Adrenal gland (tissue), 9 donors: ENCODE measurements at regions not wholly inside any gene's neighbourhood (a gene's known extent, or its start where the extent isn't known, plus 50 kb on each side); places are given as distances from the start of the nearest gene placed in this dataset.
"Not testable (repeated sequence)": the region's sequence is repeated elsewhere in the genome, so short reads cannot be mapped to it uniquely, and the experiment has no call there.

Source experiments
- DNase-seq, 7 donors: peaks; one replicate each; pipeline ENCODE4 v3.0.0-alpha.2; 2019 to 2020
- H3K27ac ChIP-seq, 5 donors: fragments of 200-600 bp; sonication (generic) in 4 of 5; 1 replicate in 3 of 5; 2 replicates in 2 of 5; pipeline versions ENCODE4 v1.5.1 to v1.8.0; 2016 to 2020; ENCODE audit warnings: mild to moderate bottlenecking in 1 of 5
- H3K27me3 ChIP-seq: fragments of 200-600 bp; 2 replicates; pipeline ENCODE4 v1.8.0; 2021
- H3K36me3 ChIP-seq, 2 donors: fragments of 200-600 bp; replicated peaks in 1 of 2; 1 replicate in 1 of 2; 2 replicates in 1 of 2; pipeline versions ENCODE4 v1.5.1 to v1.8.0; 2018 to 2022
- H3K4me1 ChIP-seq, 2 donors: fragments of 200-600 bp; replicated peaks in 1 of 2; 1 replicate in 1 of 2; 2 replicates in 1 of 2; pipeline versions ENCODE4 v1.5.1 to v1.8.0; 2018 to 2021
- H3K4me3 ChIP-seq, 4 donors: fragments of 200-600 bp; sonication (generic) in 3 of 4; one replicate each; pipeline ENCODE4 v1.5.1; 2016 to 2018
- H3K9me3 ChIP-seq, 3 donors: fragments of 200-600 bp; sonication (generic) in 1 of 3; replicated peaks in 1 of 3; 1 replicate in 2 of 3; 2 replicates in 1 of 3; pipeline versions ENCODE4 v1.5.1 to v1.8.0; 2016 to 2021
- POLR2A ChIP-seq, 2 donors: fragments of 450-650 bp; IDR thresholded peaks; one replicate each; pipeline ENCODE4 v1.6.1; 2017; ENCODE audit warnings: antibody characterized with exemption in 2 of 2, mild to moderate bottlenecking in 2 of 2, moderate library complexity in 1 of 2
- WGBS, 4 donors: extraction: QIAGEN DNeasy Blood & Tissue Kit in 2 of 4; methylation state at CpG; one replicate each; pipeline versions ENCODE4 v1.1.5 to v1.1.7; 2013 to 2017; 5-methylcytosine and 5-hydroxymethylcytosine counted together
- intact Hi-C, 2 donors: fragments of 100-400 bp; cut with DNase I; formaldehyde crosslinking; loops; one replicate each; pipeline versions ENCODE4 v1.14.1 to v1.15.0; 2022 to 2023
- TF ChIP-seq, protein P1 (sequence below), 6 experiments: fragments of 450-650 bp in 4 of 6; fragments of 200-600 bp in 2 of 6; sonication (generic) in 1 of 6; IDR thresholded peaks; 1 replicate in 5 of 6; 2 replicates in 1 of 6; pipeline versions ENCODE4 v1.5.1 to v1.8.0; 2016 to 2021; ENCODE audit warnings: antibody characterized with exemption in 6 of 6, mild to moderate bottlenecking in 2 of 6, moderate library complexity in 1 of 6
- donor health status: healthy with polysubstance abuse.
- donor health status: Bipolar disorder and iron deficiency.
- donor health status: DM: yes; HTN: yes; CAD: no.
- donor health status: DM: no; HTN: no; CAD: no.
- donor health status: DM: no; HTN: no; CAD: no.

- no peak for TF ChIP-seq POLR2A (IDR thresholded peaks at IDR 0.05)
- TF ChIP-seq, protein P1, sequence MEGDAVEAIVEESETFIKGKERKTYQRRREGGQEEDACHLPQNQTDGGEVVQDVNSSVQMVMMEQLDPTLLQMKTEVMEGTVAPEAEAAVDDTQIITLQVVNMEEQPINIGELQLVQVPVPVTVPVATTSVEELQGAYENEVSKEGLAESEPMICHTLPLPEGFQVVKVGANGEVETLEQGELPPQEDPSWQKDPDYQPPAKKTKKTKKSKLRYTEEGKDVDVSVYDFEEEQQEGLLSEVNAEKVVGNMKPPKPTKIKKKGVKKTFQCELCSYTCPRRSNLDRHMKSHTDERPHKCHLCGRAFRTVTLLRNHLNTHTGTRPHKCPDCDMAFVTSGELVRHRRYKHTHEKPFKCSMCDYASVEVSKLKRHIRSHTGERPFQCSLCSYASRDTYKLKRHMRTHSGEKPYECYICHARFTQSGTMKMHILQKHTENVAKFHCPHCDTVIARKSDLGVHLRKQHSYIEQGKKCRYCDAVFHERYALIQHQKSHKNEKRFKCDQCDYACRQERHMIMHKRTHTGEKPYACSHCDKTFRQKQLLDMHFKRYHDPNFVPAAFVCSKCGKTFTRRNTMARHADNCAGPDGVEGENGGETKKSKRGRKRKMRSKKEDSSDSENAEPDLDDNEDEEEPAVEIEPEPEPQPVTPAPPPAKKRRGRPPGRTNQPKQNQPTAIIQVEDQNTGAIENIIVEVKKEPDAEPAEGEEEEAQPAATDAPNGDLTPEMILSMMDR (IDR thresholded peaks at IDR 0.05) = no peak
- no peak overlapping the region for H3K27ac ChIP-seq
- H3K27me3 ChIP-seq = no peaks in the 10 kb centered on the region
- H3K4me3 ChIP-seq = no peak overlapping the region
- 47 to 79% (median 57%) methylated on average over 1 of the region's 1 CpG for WGBS, 4 donors
- no peaks in the 10 kb centered on the region for H3K4me1 ChIP-seq
- no peaks in the 10 kb centered on the region for H3K36me3 ChIP-seq
- DNase-seq = no peak
- no peaks in the 10 kb centered on the region for H3K9me3 ChIP-seq
- intact Hi-C loops = no loop called here
Observed at GRCh38 chr9:22829236-22829635, 382.6 kb downstream of the DMRTA1 start.

GRCh38 chr9:22838266-22838665, 391.6 kb downstream of the DMRTA1 start:
- Histone ChIP-seq H3K9me3 (no peaks in the 10 kb centered on the region), H3K36me3 (no peaks in the 10 kb centered on the region), H3K4me3 (no peak overlapping the region), H3K4me1 (no peaks in the 10 kb centered on the region), H3K27me3 (no peaks in the 10 kb centered on the region), H3K27ac (no peak overlapping the region)
- intact Hi-C loops = no loop called here
- DNase-seq = no peak
- WGBS, 4 donors = 31 to 48% (median 40%) methylated on average over 3 of the region's 3 CpGs
- no peak for TF ChIP-seq POLR2A (IDR thresholded peaks at IDR 0.05)
- TF ChIP-seq, protein P1 (IDR thresholded peaks at IDR 0.05) = no peak

DNA sequence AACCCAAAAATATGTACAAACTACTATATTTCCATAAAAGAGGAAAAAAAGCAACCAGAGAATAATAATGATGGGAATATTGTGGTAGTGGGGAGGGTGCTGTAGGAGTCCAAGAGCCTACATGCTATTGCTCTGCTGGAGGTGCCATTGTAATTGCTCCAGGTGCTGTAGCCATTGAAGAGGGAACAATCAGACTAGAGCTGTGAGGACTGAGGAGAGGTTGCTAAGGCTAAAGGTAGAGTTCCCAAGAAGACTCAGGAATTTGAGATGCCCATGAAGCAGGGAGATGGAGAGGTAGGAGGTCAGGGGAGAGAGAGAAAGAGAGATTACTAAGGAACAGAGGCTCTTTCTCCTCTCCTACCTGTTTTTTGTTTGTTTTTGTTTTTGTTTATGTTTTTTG, 394.0 kb downstream of the DMRTA1 start:
- H3K4me1 ChIP-seq = no peaks in the 10 kb centered on the region
- no peak for TF ChIP-seq POLR2A (IDR thresholded peaks at IDR 0.05)
- no peaks in the 10 kb centered on the region for H3K36me3 ChIP-seq
- no peak overlapping the region for H3K4me3 ChIP-seq
- no peaks in the 10 kb centered on the region for H3K27me3 ChIP-seq
- DNase-seq = no peak
- H3K9me3 ChIP-seq = no peaks in the 10 kb centered on the region
- intact Hi-C loops = no loop called here
- no peak overlapping the region for H3K27ac ChIP-seq

- H3K9me3 ChIP-seq, DNase-seq, H3K4me1 ChIP-seq, H3K36me3 ChIP-seq, H3K4me3 ChIP-seq, intact Hi-C loops, H3K27me3 ChIP-seq, H3K27ac ChIP-seq: not testable (repeated sequence)
- 71 to 86% (median 81%) methylated on average over 1 of the region's 1 CpG for WGBS, 4 donors
Observed at GRCh38 chr9:22845243-22845642, 398.6 kb downstream of the DMRTA1 start.

- Histone ChIP-seq H3K27ac (no peak overlapping the region), H3K4me3 (no peak overlapping the region), H3K4me1 (no peaks in the 10 kb centered on the region), H3K27me3 (no peaks in the 10 kb centered on the region), H3K36me3 (no peaks in the 10 kb centered on the region), H3K9me3 (peaks cover 0 to 3% (median 0%) of the 10 kb centered on the region in 3 donors)
- TF ChIP-seq, protein P1 (IDR thresholded peaks at IDR 0.05) = no peak
- TF ChIP-seq POLR2A (IDR thresholded peaks at IDR 0.05) = no peak
- intact Hi-C loops = no loop called here
- no peak for DNase-seq
Observed at GRCh38 chr9:22855980-22856379, 409.4 kb downstream of the DMRTA1 start.
